NCI-H1436 (cell line): ENCODE measurements at regions not wholly inside any gene's neighbourhood (a gene's known extent, or its start where the extent isn't known, plus 50 kb on each side); places are given as distances from the start of the nearest gene placed in this dataset.
A peak's percentile ranks its signal among the peaks of the same experiment; 100 is the strongest.
"Not testable (repeated sequence)": the region's sequence is repeated elsewhere in the genome, so short reads cannot be mapped to it uniquely, and the experiment has no call there.

Experiments used
- DNase-seq: peaks from one replicate; lab custom pipeline; 2025; lab: John Stamatoyannopoulos, UW

DNA sequence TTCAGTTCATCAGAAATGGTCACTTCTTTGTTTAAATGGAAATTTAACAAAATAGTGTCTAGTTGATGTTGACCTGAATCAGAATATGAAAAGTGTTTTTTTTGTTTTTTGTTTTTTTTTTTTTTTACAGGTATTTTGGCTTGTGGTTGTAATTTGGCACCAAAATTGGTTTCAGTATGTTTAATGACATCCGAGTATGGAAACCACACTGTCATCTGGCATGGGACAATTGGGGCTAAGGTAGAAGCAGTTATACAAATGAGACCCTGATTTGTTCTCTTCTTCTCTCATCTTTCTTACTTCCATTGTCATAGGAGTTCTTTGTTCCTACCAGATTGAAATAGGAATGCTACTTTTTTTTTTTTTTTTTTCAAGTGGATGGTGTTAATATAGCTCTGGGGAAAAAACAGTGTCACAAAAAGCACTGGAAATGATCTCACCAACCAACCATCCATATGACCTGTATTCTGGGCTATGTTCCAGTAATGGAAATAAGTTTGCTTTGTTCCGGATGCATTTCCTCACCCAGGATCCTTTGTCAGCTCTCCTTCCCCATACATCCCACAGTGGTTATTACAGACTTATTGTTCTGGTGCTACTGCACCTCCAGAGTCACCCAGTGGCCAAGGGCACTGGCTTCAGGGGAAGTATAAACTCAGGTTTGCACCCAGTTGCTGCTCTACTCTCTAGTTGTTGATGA is 95.8 kb downstream of the ATXN3L start:
- no peak for DNase-seq

DNA sequence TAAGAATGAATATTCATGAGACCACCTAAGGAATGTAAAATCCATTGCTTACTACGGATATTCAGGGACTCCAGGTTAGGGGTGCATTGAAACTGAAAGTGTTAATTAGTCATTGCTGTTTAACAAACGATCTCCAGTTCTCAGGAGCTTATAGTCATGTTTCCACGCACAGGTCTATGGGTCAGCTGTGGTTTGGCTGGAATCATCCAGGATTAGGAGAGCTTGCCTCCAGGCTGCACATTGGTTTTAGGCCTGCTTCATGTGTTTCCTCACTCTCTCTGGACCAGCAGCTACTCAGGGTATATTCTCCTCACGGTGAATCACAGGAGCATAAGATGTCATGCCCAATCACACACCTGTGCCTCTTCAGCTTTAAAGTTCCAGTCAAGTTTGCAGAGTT is 98.9 kb downstream of the ATXN3L start:
- DNase-seq, result no peak

DNA sequence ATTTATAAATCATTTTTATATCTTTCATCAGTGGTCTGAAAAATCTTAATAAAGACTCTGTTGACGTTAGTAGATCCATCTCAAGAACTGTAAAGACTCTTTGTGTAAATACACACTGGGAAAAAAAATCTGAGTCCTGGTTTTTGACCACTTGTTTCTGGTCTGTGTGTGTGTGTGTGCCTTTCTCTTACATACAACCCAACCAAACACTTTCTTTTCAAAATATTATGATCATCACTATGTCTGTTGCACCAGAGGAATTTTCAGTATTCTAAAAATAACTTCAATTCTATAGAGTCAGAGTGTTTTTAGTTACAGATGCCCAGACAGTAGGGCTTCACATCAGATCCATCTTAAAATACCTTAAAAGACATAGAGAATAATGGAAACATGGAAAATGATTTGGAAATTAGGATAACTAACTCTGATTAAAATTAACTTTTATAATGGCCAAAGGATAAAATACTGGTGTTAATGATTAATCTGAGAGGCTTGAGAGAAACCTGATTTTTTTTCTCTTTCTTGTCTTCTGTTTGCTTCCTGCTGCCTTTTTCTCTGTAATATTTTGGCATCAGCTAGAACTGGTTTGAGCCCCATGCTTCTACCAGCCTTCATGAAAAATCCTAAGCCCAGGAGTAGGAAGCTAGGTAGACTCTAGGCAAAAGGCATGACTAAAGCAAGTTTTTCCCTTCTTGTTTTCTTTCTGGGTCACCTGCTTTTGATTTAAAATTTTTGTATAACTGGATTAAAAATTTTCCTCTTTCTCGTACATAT is 99.7 kb downstream of the ATXN3L start:
- no peak for DNase-seq

DNA sequence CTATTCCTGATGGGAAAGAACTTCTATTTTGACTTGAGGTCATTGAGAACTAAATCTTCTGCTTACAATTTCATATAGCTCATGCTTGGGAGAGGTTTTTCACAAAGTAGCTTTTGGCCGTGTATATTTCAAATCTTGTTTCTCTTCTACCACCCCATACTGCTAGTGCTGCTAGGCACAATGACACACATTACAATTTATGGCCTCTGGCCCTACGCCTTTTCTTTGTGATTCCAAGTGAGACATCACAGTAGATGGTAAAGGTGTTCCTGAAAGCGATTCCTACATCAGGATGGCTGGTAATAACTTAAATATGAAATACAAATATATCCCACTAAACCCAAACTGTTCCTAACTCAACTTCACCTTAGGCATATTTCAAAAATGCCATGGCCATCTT is 101.1 kb downstream of the ATXN3L start:
- DNase-seq, result no peak

DNA sequence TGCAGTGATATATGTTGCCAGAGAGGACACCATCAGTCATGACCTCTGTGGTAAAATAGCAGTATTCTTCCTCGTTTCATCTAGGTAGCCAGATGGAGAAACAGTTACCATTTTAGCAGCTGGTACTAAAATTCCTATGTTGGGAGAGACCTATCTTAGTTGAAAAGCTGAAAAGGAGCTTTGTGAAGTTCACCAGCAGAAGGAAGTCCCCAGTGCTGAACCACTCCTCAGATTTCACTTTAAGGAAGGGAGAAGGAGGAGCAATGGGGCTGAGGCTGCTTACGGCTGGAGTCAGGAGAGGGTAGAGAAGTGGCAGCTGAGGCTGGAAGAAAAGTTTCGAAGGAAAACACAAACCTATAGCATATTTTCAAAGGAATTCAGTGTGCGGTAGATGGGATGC is 103.7 kb downstream of the ATXN3L start:
- no peak for DNase-seq

DNA sequence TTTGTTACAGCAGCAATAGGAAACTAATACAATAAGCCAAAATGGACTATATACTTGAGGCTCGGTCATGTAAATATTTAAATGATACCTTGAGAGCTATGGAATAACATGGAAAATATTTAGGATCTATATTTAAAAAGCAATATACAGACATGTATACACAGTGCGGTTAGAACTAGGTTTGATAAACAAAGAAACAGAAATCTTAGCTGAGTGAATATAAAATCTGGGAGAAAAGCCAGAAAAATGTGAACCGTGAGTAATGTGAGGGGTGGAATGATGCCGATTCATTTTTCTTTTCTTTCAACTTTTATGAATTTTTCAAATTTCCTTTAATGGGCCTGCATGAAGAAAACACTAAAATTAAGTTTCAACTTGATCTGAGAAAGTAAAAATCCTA is 104.1 kb downstream of the ATXN3L start:
- DNase-seq, result no peak

DNA sequence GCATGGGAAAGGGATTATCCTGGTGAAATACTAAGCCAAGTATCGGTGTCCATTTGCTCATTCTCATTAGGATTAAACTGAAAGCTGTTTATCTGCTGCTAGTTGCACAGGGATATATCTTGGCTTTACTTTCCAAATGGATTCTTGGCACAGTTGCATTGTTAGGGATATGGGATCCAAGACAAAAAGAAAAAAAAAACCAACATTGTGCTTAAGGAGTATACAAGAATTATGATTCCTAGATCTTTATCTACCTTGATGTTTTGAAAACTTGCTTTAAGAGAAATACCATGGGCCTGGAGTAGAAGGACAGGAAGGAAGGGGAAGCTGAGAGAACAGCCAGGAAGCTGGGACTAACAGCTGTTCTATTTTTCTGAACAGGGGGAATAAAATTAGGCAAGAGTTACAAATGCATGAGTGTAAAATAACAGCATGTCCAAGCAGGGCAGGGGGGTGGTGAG is 107.6 kb downstream of the ATXN3L start:
- DNase-seq, result no peak

DNA sequence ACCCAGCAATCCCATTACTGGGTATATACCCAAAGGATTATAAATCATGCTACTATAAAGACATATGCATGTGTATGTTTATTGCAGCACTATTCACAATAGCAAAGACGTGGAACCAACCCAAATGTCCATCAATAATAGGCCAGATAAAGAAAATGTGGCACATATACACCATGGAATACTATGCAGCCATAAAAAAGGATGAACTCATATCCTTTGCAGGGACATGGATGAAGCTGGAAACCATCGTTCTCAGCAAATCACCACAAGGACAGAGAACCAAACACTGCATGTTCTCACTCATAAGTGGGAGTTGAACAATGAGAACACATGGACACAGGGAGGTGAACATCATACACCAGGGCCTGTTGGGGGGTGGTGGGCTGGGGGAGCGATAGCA is 109.7 kb downstream of the ATXN3L start:
- not testable (repeated sequence) for DNase-seq

DNA sequence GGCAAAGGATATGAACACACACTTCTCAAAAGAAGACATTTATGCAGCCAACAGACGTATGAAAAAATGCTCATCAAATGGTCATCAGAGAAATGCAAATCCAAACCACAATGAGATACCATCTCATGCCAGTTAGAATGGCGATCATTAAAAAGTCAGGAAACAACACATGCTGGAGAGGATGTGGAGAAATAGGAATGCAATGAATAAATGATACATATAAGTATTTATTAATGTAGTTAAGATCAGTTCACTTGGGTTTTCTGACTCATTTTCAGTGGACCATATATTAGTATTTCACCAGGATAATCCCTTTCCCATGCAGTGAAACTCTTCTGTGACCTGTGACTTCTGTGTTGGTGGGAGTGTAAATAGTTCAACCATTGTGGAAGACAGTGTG is 110.1 kb downstream of the ATXN3L start:
- not testable (repeated sequence) for DNase-seq

DNA sequence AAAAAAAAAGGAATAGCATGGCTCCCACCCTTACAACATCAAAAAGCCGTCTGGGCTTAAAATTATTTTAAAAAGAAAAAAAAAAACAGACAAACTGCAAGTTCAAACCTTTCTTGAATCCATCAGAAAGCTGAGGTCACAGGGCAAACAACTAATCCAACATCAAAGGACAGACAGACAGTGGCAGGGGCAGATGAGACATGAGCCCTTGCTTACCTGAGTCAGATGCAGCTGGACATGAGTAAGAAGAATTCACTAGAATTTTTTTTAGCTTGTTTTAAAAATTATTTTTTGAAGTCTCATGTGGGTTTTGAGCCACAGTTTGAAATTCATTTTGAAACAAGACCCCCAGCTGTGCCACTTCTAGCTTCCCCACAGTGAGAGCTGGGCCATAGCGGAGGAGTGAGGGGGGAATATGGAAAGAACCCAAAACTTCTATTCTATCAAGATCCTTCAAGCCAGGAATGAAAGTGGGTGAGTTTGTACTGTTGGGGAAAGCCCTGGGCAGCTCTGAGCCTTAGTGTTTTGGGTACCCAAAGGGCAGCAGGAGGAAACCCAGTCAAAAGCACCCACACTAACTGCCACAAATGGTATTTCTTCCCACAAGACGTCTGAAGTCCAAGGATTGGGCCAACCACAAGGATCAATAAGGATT is 111.4 kb downstream of the ATXN3L start:
- no peak for DNase-seq

DNA sequence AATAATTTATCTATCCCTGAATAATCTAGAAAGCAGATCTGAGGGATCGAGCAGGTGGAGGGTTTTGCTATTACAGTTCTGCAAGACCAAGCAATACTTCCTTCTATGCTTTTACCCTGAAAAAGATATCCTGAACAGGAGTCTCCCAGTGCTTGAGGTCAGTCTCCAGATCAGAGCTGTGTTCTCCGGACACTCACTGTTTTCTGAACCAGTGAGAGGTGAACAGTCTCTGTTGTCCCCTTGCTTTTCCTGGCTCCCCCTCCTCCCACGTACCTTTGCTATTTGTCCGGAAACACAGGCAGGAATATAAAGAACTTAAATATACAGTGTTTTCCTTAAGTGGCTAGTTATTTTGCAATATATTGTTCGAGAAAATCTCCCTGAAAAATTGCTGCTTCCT is 116.6 kb downstream of the ATXN3L start:
- no peak for DNase-seq

DNA sequence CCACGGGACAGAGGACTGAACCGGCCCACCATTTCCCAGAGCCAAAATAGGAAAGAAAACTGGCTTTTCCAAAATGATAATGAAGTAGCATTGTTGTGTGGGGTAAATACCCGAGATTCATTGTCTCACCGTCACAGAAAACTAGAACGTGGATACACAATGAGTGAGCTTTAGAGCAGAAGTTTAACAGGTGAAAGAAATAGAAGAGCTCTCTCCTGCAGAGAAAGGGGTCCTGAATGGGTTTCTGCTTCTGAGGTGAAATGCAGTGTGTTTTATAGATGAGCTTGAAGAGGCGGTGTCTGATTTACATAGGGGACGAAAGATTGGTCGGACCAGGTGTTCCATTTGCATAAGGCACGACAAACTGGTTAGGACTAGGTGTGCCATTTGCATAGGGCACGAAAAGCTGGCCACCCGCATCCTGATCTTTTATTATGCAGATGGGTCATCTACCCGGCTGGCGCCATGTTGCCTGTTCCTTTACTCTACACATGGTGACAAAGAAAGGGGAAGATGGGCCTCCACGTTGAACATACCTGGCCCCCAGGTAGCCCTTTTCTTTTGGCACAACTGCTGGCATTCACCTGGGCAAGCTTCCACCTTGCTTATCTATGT is 118.1 kb downstream of the ATXN3L start:
- DNase-seq, result no peak

DNA sequence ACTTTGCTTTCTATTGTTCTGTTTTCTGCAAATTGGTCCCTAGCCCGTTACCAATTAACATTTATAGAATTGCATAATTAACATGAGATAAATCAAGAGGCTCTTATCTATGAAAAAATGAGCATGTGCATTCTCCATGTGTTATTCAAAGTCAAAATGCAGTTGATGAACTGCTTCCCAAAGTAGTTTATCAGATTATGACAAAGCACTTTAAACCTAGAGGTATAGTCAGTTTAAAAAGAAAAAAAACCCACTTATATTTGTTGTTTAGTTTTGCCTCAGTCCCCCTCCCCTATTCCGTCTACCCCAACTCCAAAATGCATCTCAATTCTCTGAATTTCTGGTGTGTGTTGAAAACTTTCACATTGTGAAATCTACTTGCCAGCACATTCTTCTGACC is 119.5 kb downstream of the ATXN3L start:
- DNase-seq, result no peak

DNA sequence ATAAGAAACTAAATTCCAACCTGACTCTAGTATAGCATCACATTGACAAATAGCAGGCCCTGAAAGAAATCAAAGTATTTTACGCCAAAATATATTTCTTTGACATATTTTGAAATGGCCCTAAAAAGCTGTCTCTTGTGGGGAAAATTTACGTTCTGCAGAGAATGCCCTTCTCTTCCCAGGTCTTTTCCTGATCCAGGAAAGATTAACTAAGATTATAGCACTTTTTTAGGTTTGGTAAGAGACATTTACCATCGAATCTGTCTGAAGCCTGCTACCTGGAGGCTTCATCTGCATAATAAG is 121.1 kb downstream of the ATXN3L start:
- no peak for DNase-seq

DNA sequence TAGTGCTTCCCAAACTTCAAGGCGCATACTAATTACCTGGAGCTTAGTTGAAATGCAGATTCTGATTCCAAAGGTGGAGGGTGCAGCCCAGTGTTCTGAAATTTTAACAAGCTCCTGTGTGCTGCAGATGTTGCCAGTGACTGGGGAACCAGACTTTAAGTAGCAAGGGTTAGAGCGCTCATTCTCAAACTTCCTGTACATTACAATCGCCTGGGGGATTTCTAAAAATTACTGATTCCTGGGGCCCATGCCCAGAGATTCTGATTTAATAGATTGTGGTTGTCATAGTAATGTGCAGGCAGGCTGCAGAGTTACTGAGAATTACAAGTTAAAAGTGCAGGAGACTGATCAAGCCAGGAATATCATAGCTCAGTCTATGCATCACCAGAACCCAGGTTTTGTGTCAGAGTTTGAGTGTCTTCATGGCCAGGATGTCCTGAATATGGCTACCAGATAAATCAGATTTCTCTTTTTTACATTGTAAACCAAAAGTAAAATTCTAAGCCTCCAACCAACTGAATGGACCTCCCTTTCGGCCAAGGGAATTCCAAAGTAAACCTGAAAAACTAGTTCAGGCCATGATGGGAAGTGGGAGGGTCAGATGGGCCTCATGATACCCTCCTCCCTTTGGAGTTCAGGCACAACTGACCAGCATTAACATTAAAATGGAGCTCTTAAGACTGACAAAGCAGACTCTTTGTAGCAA is 121.6 kb downstream of the ATXN3L start:
- no peak for DNase-seq

DNA sequence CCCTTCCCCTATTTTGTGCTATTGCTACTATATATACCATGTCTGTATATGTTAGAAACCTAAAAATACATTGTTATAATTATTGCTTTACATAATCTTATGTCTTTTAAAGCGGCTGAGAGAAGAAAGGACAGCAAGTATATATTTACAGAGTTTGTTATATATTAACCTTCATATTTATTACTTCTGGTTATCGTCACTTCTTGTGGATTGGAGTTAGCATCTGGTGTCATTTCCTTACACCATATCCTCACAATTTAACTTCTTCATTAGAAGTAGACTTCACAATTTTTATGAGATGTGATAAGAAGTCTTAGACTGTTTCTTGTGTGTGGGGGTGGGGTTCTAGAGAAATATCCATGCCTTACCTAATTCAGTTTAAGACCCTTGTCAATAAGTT is 123.1 kb downstream of the ATXN3L start:
- DNase-seq, result no peak

DNA sequence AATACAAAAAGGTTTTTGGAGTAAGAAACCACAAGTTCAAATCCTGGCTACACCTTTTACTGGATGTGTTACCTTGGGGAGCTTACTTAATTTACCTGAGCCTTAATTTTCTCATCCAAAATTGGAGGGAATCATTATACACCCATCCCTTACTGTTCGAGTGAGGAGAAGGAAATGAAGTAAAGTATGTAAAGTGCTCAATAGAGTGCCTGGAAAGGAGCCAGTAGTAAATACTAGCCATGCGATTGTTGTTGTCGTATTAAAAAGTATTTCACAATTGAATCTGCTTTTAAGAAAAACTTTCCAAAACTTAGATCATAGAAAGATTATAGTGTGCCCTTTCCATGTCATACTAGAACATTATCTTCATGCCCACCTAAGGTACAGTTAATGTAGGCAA is 124.5 kb downstream of the ATXN3L start:
- no peak for DNase-seq

DNA sequence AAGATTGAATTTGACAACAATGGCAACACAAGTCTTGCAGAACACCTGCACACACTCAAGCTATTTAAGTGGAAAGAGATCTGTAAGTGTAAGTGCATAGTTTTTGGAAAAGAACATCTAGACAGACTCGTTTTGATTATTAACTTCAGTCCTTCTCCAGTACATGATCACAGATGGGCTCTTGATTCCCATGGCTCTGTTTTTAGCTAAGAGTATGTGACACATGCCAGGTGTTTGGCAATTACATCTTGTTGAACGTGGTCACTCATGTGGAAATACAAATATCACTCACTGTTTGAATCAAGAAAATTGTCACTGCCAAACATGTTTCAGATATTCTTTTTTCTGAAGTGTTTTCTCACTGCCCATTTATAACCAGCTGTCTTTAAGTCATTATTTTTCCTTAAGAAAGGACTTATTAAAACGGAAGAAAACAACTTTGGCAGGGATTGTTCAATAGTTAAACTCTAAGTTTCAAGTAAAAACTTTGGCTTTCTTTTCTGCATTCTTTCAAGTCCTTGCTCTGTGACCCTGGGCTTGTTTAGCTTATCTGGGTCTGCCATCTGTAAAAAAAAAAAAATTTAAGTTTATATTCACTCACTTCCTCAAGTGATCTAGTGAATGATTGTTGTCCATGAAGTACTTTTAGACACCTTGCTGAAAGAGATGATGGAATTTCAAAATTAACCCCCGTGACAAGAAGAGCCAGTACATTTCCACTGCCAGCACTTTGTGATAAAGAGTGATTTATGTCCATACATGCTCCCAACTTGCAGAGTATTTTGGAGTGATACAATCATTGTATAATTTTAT is 125.4 kb downstream of the ATXN3L start:
- DNase-seq, result peak; percentile 52

DNA sequence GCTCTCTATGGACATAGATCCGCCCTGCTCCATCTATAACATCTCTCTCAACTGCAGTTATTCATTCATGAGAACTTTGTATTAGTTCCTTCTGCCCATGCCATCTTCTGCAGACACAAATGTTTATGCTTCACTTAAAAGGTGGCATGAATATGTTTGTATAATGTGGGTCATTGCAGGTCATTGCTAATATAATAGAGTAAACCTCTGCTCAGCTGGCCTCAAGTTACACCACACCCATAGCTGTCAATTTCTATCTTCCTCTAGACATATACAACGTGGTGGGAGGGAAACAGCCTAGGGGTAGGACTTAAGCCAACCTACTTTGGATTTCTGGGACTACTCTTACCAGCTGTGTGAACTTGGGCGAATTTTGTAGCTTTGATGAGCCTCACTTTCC is 129.8 kb downstream of the ATXN3L start:
- no peak for DNase-seq

DNA sequence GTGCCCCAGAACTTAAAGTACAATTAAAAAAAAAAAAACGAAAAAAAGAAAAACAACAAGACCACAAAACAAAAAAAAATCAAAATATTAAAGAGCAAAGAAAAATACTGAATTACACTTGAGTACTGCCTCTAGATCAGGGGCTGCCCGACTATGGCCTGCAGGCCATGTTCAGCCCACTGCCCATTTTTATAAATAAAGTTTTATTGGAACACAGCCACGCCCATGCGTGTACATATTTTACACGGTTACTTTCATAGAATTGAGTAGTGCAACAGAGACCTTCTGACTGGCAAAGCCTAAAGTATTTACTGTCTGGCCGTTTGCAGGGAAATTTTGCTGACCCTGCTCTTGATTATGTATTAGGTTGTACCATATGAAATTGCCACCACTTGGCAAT is 130.5 kb downstream of the ATXN3L start:
- no peak for DNase-seq

DNA sequence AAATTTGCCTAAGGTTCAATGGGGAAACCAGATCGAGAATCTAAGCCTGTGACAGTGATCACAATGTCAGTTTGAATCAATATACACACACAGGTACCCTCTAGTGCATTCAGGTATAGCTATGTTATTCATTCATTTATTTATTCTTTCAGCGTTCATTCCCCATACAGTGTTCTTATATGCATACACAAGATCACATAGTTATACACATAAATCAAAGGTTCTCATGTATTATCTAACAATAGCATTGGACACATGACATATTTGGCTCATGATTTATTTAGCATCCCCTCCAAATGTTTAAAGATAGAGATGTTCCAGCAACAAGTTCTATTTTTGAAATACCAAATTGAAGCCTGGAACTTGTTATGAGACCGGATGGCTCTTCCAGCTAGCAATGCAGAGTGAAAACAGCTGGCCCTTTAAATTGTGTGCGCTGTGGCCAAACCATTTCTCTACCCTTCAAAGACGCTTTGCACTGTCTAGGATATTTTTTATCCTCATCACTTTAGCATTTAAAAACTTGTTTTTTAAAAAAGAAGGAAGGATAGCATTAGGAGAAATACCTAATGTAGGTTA is 131.0 kb downstream of the ATXN3L start:
- no peak for DNase-seq
